Stimulated activated memory B cell treated with anti-CD40 and anti-IgM and Interleukin-4, amounts not matched to agents 10 μg/mL and 1 μg/mL and 100 μg/mL, for 72 hours (primary cell): ENCODE measurements at regions not wholly inside any gene's neighbourhood (a gene's known extent, or its start where the extent isn't known, plus 50 kb on each side); places are given as distances from the start of the nearest gene placed in this dataset.
"Not testable (repeated sequence)": the region's sequence is repeated elsewhere in the genome, so short reads cannot be mapped to it uniquely, and the experiment has no call there.

Source experiments
- ATAC-seq: fragments of 150-1000 bp; cut with Tn5 transposase; 2 replicates; pipeline ENCODE4 v1.10.0; 2021
- H3K27ac Mint-ChIP-seq: one replicate; pipeline ENCODE4 v1.8.0; 2022; ENCODE audit warnings: mild to moderate bottlenecking, mixed read lengths
- H3K27me3 Mint-ChIP-seq: one replicate; pipeline ENCODE4 v1.8.0; 2022; ENCODE audit warnings: mixed read lengths
- H3K36me3 Mint-ChIP-seq: one replicate; pipeline ENCODE4 v1.8.0; 2022; ENCODE audit warnings: mixed read lengths
- H3K4me1 Mint-ChIP-seq: one replicate; pipeline ENCODE4 v1.8.0; 2022; ENCODE audit warnings: mixed read lengths
- H3K4me3 Mint-ChIP-seq: one replicate; pipeline ENCODE4 v1.8.0; 2022; ENCODE audit warnings: mild to moderate bottlenecking, moderate library complexity, mixed read lengths
- H3K9me3 Mint-ChIP-seq: one replicate; pipeline ENCODE4 v1.8.0; 2022; ENCODE audit warnings: mixed read lengths

- H3K4me1 Mint-ChIP-seq, H3K36me3 Mint-ChIP-seq, H3K4me3 Mint-ChIP-seq, H3K27ac Mint-ChIP-seq, H3K27me3 Mint-ChIP-seq, H3K9me3 Mint-ChIP-seq, ATAC-seq: not testable (repeated sequence)
Observed at GRCh38 chr9:38959812-38960211, 239.9 kb upstream of the FAM240B start.

- H3K9me3 Mint-ChIP-seq, H3K4me1 Mint-ChIP-seq, ATAC-seq, H3K27me3 Mint-ChIP-seq, H3K36me3 Mint-ChIP-seq, H3K4me3 Mint-ChIP-seq, H3K27ac Mint-ChIP-seq: not testable (repeated sequence)
Observed at GRCh38 chr9:38955837-38956236, 235.9 kb upstream of the FAM240B start.

GRCh38 chr9:38952715-38953341 lies 232.9 kb upstream of the FAM240B start:
- ATAC-seq, H3K27me3 Mint-ChIP-seq, H3K4me1 Mint-ChIP-seq, H3K9me3 Mint-ChIP-seq, H3K36me3 Mint-ChIP-seq, H3K4me3 Mint-ChIP-seq, H3K27ac Mint-ChIP-seq: not testable (repeated sequence)

GRCh38 chr9:38945929-38946570 lies 226.1 kb upstream of the FAM240B start:
- ATAC-seq, H3K9me3 Mint-ChIP-seq, H3K36me3 Mint-ChIP-seq, H3K27ac Mint-ChIP-seq, H3K4me3 Mint-ChIP-seq, H3K4me1 Mint-ChIP-seq, H3K27me3 Mint-ChIP-seq: not testable (repeated sequence)

- not testable (repeated sequence) for H3K4me1 Mint-ChIP-seq, H3K9me3 Mint-ChIP-seq, H3K27me3 Mint-ChIP-seq, H3K4me3 Mint-ChIP-seq, H3K27ac Mint-ChIP-seq, H3K36me3 Mint-ChIP-seq, ATAC-seq
Observed at GRCh38 chr9:38944881-38945449, 225.0 kb upstream of the FAM240B start.

- H3K9me3 Mint-ChIP-seq, H3K36me3 Mint-ChIP-seq, H3K27ac Mint-ChIP-seq, H3K4me3 Mint-ChIP-seq, H3K27me3 Mint-ChIP-seq, H3K4me1 Mint-ChIP-seq, ATAC-seq: not testable (repeated sequence)
Observed at GRCh38 chr9:38940501-38940900, 220.6 kb upstream of the FAM240B start.

GRCh38 chr9:38938637-38939036 lies 218.7 kb upstream of the FAM240B start:
- H3K27ac Mint-ChIP-seq, H3K9me3 Mint-ChIP-seq, H3K36me3 Mint-ChIP-seq, H3K27me3 Mint-ChIP-seq, H3K4me3 Mint-ChIP-seq, H3K4me1 Mint-ChIP-seq, ATAC-seq: not testable (repeated sequence)

GRCh38 chr9:38927970-38928369 lies 208.0 kb upstream of the FAM240B start:
- not testable (repeated sequence) for H3K4me1 Mint-ChIP-seq, H3K9me3 Mint-ChIP-seq, H3K27me3 Mint-ChIP-seq, H3K27ac Mint-ChIP-seq, H3K4me3 Mint-ChIP-seq, H3K36me3 Mint-ChIP-seq, ATAC-seq

- H3K4me3 Mint-ChIP-seq, H3K36me3 Mint-ChIP-seq, H3K27ac Mint-ChIP-seq, H3K27me3 Mint-ChIP-seq, H3K9me3 Mint-ChIP-seq, H3K4me1 Mint-ChIP-seq, ATAC-seq: not testable (repeated sequence)
Observed at GRCh38 chr9:38926565-38926964, 206.6 kb upstream of the FAM240B start.

GRCh38 chr9:38921253-38921652 lies 201.3 kb upstream of the FAM240B start:
- H3K27me3 Mint-ChIP-seq, H3K4me1 Mint-ChIP-seq, H3K4me3 Mint-ChIP-seq, H3K36me3 Mint-ChIP-seq, H3K9me3 Mint-ChIP-seq, ATAC-seq, H3K27ac Mint-ChIP-seq: not testable (repeated sequence)

GRCh38 chr9:38910629-38911028 lies 190.7 kb upstream of the FAM240B start:
- not testable (repeated sequence) for ATAC-seq, H3K27ac Mint-ChIP-seq, H3K4me3 Mint-ChIP-seq, H3K4me1 Mint-ChIP-seq, H3K27me3 Mint-ChIP-seq, H3K36me3 Mint-ChIP-seq, H3K9me3 Mint-ChIP-seq

GRCh38 chr9:38904719-38905118 lies 184.8 kb upstream of the FAM240B start:
- H3K27ac Mint-ChIP-seq, H3K36me3 Mint-ChIP-seq, H3K4me1 Mint-ChIP-seq, H3K4me3 Mint-ChIP-seq, H3K27me3 Mint-ChIP-seq, H3K9me3 Mint-ChIP-seq, ATAC-seq: not testable (repeated sequence)

GRCh38 chr9:38901534-38902177 lies 181.7 kb upstream of the FAM240B start:
- H3K4me3 Mint-ChIP-seq, H3K4me1 Mint-ChIP-seq, H3K9me3 Mint-ChIP-seq, H3K36me3 Mint-ChIP-seq, ATAC-seq, H3K27ac Mint-ChIP-seq, H3K27me3 Mint-ChIP-seq: not testable (repeated sequence)

GRCh38 chr9:38896404-38896803 lies 176.5 kb upstream of the FAM240B start:
- not testable (repeated sequence) for H3K27me3 Mint-ChIP-seq, H3K36me3 Mint-ChIP-seq, H3K27ac Mint-ChIP-seq, H3K4me3 Mint-ChIP-seq, H3K4me1 Mint-ChIP-seq, H3K9me3 Mint-ChIP-seq, ATAC-seq

- H3K36me3 Mint-ChIP-seq, H3K9me3 Mint-ChIP-seq, ATAC-seq: not testable (repeated sequence)
Observed at GRCh38 chr9:38895227-38895626, 175.3 kb upstream of the FAM240B start.

More at GRCh38 chr9:38895227-38895626, 175.3 kb upstream of the FAM240B start:
- H3K27me3 Mint-ChIP-seq, H3K4me3 Mint-ChIP-seq, H3K4me1 Mint-ChIP-seq, H3K27ac Mint-ChIP-seq: not testable (repeated sequence)
